ENCODE measurements at regions not wholly inside any gene's neighbourhood (a gene's known extent, or its start where the extent isn't known, plus 50 kb on each side); places are given as distances from the start of the nearest gene placed in this dataset.

GRCh38 chr4:63619771-63620170, 789.5 kb downstream of the TECRL start:
- no peak for TF ChIP-seq CTCF (IDR thresholded peaks at IDR 0.05; ENCODE audit: control insufficient read depth, extremely low read depth, insufficient read depth)
- no peak for DNase-seq (ENCODE audit: low read depth)
- no peak overlapping the region for H3K4me3 ChIP-seq (ENCODE audit: low read depth, low read length)

- no peak for TF ChIP-seq CTCF (IDR thresholded peaks at IDR 0.05; ENCODE audit: control insufficient read depth, extremely low read depth, insufficient read depth)
- no peak overlapping the region for H3K4me3 ChIP-seq (ENCODE audit: low read depth, low read length)
- DNase-seq (ENCODE audit: low read depth): no peak
Measured at GRCh38 chr4:63618883-63619718, 790.1 kb downstream of the TECRL start.

- TF ChIP-seq CTCF (IDR thresholded peaks at IDR 0.05; ENCODE audit: control insufficient read depth, extremely low read depth, insufficient read depth): no peak
- no peak for DNase-seq (ENCODE audit: low read depth)
- H3K4me3 ChIP-seq (ENCODE audit: low read depth, low read length): no peak overlapping the region
Measured at GRCh38 chr4:63607169-63607872, 801.9 kb downstream of the TECRL start.

- no peak for TF ChIP-seq CTCF (IDR thresholded peaks at IDR 0.05; ENCODE audit: control insufficient read depth, extremely low read depth, insufficient read depth)
- no peak for DNase-seq (ENCODE audit: low read depth)
- H3K4me3 ChIP-seq (ENCODE audit: low read depth, low read length): no peak overlapping the region
Measured at GRCh38 chr4:63589796-63590195, 819.5 kb downstream of the TECRL start.

- no peak for TF ChIP-seq CTCF (IDR thresholded peaks at IDR 0.05; ENCODE audit: control insufficient read depth, extremely low read depth, insufficient read depth)
- H3K4me3 ChIP-seq (ENCODE audit: low read depth, low read length): no peak overlapping the region
- no peak for DNase-seq (ENCODE audit: low read depth)
Measured at GRCh38 chr4:63583561-63583960, 825.7 kb downstream of the TECRL start.

- no peak for DNase-seq (ENCODE audit: low read depth)
- H3K4me3 ChIP-seq (ENCODE audit: low read depth, low read length): no peak overlapping the region
- TF ChIP-seq CTCF (IDR thresholded peaks at IDR 0.05; ENCODE audit: control insufficient read depth, extremely low read depth, insufficient read depth): no peak
Measured at GRCh38 chr4:63583007-63583406, 826.2 kb downstream of the TECRL start.
